Heart right ventricle (tissue), 16 donors: ENCODE measurements at regions not wholly inside any gene's neighbourhood (a gene's known extent, or its start where the extent isn't known, plus 50 kb on each side); places are given as distances from the start of the nearest gene placed in this dataset.

Experiments
- ATAC-seq, 8 donors: fragments of 200-7000 bp; cut with Tn5 transposase; one replicate each; pipeline ENCODE4 v1.9.1; 2020; ENCODE audit warnings: mild to moderate bottlenecking in 8 of 8, moderate library complexity in 8 of 8, moderate number of reproducible peaks in 1 of 8
- DNase-seq, 2 donors: peaks; one replicate each; pipeline ENCODE4 v3.0.0-alpha.2; 2020
- H3K27ac ChIP-seq, 10 donors: fragments of 200-600 bp; sonication (generic) in 2 of 10; one replicate each; pipeline versions ENCODE4 v1.5.0 to v1.8.0; 2020 to 2022; ENCODE audit warnings: mild to moderate bottlenecking in 3 of 10
- H3K27me3 ChIP-seq, 7 donors: fragments of 200-600 bp; one replicate each; pipeline ENCODE4 v1.8.0; 2021 to 2022; ENCODE audit warnings: mild to moderate bottlenecking in 2 of 7
- H3K36me3 ChIP-seq, 9 donors: fragments of 200-600 bp; sonication (generic) in 1 of 9; one replicate each; pipeline versions ENCODE4 v1.5.0 to v1.8.0; 2020 to 2022; ENCODE audit warnings: mild to moderate bottlenecking in 2 of 9
- H3K4me1 ChIP-seq, 9 donors: fragments of 200-600 bp; sonication (generic) in 1 of 9; one replicate each; pipeline versions ENCODE4 v1.5.0 to v1.8.0; 2020 to 2022; ENCODE audit warnings: mild to moderate bottlenecking in 4 of 9
- H3K4me3 ChIP-seq, 10 donors: fragments of 200-600 bp; sonication (generic) in 2 of 10; one replicate each; pipeline versions ENCODE4 v1.5.0 to v1.8.0; 2020 to 2022; ENCODE audit warnings: mild to moderate bottlenecking in 7 of 10, moderate library complexity in 2 of 10
- H3K9me3 ChIP-seq, 11 donors: fragments of 200-600 bp in 10 of 11; sonication (generic) in 2 of 11; one replicate each; pipeline versions ENCODE4 v1.5.0 to v1.8.0; 2013 to 2022; ENCODE audit warnings: mild to moderate bottlenecking in 2 of 11, control low read depth in 1 of 11, moderate library complexity in 1 of 11
- CTCF ChIP-seq, 9 donors: fragments of 200-600 bp; sonication (generic) in 2 of 9; IDR thresholded peaks; one replicate each; pipeline versions ENCODE4 v1.5.0 to v1.8.0; 2021 to 2022; ENCODE audit warnings: antibody characterized with exemption in 9 of 9, mild to moderate bottlenecking in 5 of 9, moderate library complexity in 1 of 9
- WGBS, 2 donors: extraction: QIAGEN DNeasy Blood & Tissue Kit; methylation state at CpG; one replicate each; pipeline ENCODE4 v1.1.7; 2013; ENCODE audit warnings: inconsistent platforms in 1 of 2; 5-methylcytosine and 5-hydroxymethylcytosine counted together
- intact Hi-C, 10 donors: fragments of 100-400 bp; cut with DNase I; formaldehyde crosslinking; loops; one replicate each; pipeline versions ENCODE4 v1.11.1 to v1.14.2; 2022
- donor health status: Arrhythmogenic right ventricular cardiomyopathy.
- donor health status: ischemic (EF 13 %, LVEDD 7.1; RV severe dilation, severe dysfunction).
- donor health status: healthy with polysubstance abuse.
- donor health status: DM: no; HTN: yes; CAD: no.
- donor health status: DM: no; HTN: no; CAD: no.
- donor health status: ischemic (EF 25% LVEDD 6.9; RV normal size, moderate dysfunction).
- donor health status: ischemic (EF 25% LVEDD 5.7; RV mildly dilated, moderate dysfunction).
- donor health status: healthy.
- donor health status: DM: yes; HTN: yes; CAD: no.
- donor health status: Ischemic cardiomyopathy.
- donor health status: ischemic (EF 35%, LVEDD 5.7; RV mildly dilated, moderate dysfunction).
- donor health status: nonischemic (EF 11% LVEDD 7.7; RV severe dilation, severe dysfunction).
- donor health status: DM: yes; HTN: yes; CAD: no.
- donor health status: PGD.
- donor health status: ischemic (EF 29% LVEDD 5.4; RV normal size, mild dysfunction).
- donor health status: nonischemic (EF 23%, LVEDD 6.1; RV moderate dilation, normal function).

DNA sequence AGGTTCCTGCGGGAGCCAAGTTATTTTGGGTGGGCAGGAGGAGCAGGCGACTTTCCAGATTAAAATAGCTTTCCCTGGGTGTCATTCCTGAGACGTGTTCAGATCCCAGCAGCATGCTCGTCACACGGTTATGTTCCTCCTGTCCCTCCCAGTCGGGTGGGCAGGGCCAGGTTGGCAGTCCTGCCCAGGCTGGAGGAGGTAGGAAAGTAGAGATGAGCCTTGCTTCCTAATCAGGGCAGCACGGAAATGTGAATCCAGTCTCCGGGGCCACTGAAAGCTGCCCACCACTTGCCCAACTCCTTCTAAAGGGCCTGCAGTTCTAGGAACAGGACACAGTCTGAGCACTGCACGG lies 137.0 kb downstream of the MRPL14 start:
- peak overlapping the region; percentile 41 to 94 (median 84) for H3K27ac ChIP-seq
- no peak overlapping the region for H3K4me3 ChIP-seq
- intact Hi-C loops, result loop anchor here in 5 of 10 donors (2.0 to 10.0 kb wide), 4 partner anchors 21 to 218 kb away; partner anchors contain the start of gene VEGFA (in 3 of the 5)
- TF ChIP-seq CTCF (IDR thresholded peaks at IDR 0.05), result no peak
- H3K9me3 ChIP-seq, result no peaks in the 10 kb centered on the region
- peaks cover 0 to under 1% (median 0%) of the 10 kb centered on the region in 7 donors for H3K27me3 ChIP-seq
- H3K36me3 ChIP-seq, result no peaks in the 10 kb centered on the region
- peaks cover 12 to 70% (median 24%) of the 10 kb centered on the region in 9 donors for H3K4me1 ChIP-seq
- ATAC-seq (peak; percentile 34 to 76 (median 64)), DNase-seq (peak in 1 of 2 donors; percentile 57)
- WGBS, 2 donors, result 38 to 41% methylated on average over 9 of the region's 9 CpGs

- H3K4me3 ChIP-seq, result no peak overlapping the region
- TF ChIP-seq CTCF (IDR thresholded peaks at IDR 0.05), result no peak
- ATAC-seq (peak in 5 of 8 donors; percentile 0 to 36 (median 19)), DNase-seq (no peak)
- H3K27me3 ChIP-seq, result peaks cover 0 to 4% (median 0%) of the 10 kb centered on the region in 7 donors
- WGBS, 2 donors, result 61 to 71% methylated on average over 10 of the region's 10 CpGs
- peaks cover 12 to 70% (median 24%) of the 10 kb centered on the region in 9 donors for H3K4me1 ChIP-seq
- no peaks in the 10 kb centered on the region for H3K36me3 ChIP-seq
- intact Hi-C loops, result loop anchor here in 5 of 10 donors (2.0 to 10.0 kb wide), 4 partner anchors 21 to 217 kb away; partner anchors contain the start of gene VEGFA (in 3 of the 5)
- H3K9me3 ChIP-seq, result no peaks in the 10 kb centered on the region
- H3K27ac ChIP-seq, result peak overlapping the region; percentile 41 to 94 (median 84)
Observed at GRCh38 chr6:43989581-43990146, 137.6 kb downstream of the MRPL14 start.

- whole genome bisulfite sequencing, 2 donors, result 93 to 97% methylated on average over 3 of the region's 3 CpGs
Observed at GRCh38 chr6:43988801-43989200, 138.5 kb downstream of the MRPL14 start.

GRCh38 chr6:43987838-43988439 lies 139.3 kb downstream of the MRPL14 start:
- H3K4me3 ChIP-seq, result no peak overlapping the region
- H3K27ac ChIP-seq, result no peak overlapping the region
- ATAC-seq (no peak), DNase-seq (no peak)
- H3K9me3 ChIP-seq, result no peaks in the 10 kb centered on the region
- intact Hi-C loops, result no loop called here
- no peak for TF ChIP-seq CTCF (IDR thresholded peaks at IDR 0.05)
- WGBS, 2 donors, result 90 to 99% methylated on average over 7 of the region's 7 CpGs
- peaks cover 12 to 61% (median 25%) of the 10 kb centered on the region in 9 donors for H3K4me1 ChIP-seq
- H3K36me3 ChIP-seq, result no peaks in the 10 kb centered on the region
- peaks cover 0 to 4% (median 0%) of the 10 kb centered on the region in 7 donors for H3K27me3 ChIP-seq

More at GRCh38 chr6:43988801-43989200, 138.5 kb downstream of the MRPL14 start:
- Histone ChIP-seq H3K27me3 (peaks cover 0 to 4% (median 0%) of the 10 kb centered on the region in 7 donors), H3K36me3 (no peaks in the 10 kb centered on the region), H3K27ac (no peak overlapping the region), H3K4me3 (no peak overlapping the region), H3K9me3 (no peaks in the 10 kb centered on the region), H3K4me1 (peaks cover 12 to 64% (median 21%) of the 10 kb centered on the region in 9 donors)
- no peak for TF ChIP-seq CTCF (IDR thresholded peaks at IDR 0.05)
- no peak for ATAC-seq
- DNase-seq, result no peak
- intact Hi-C loops, result no loop called here
